HepG2 (cell line): ENCODE measurements at regions not wholly inside any gene's neighbourhood (a gene's known extent, or its start where the extent isn't known, plus 50 kb on each side); places are given as distances from the start of the nearest gene placed in this dataset.

ENCODE experiments used
- AKNA ChIP-seq: sonication (generic); formaldehyde crosslinking; IDR thresholded peaks from 2 replicates; pipeline ENCODE4 v1.4.0; 2020; ENCODE audit warnings: missing genetic modification reagents, borderline replicate concordance
- ATF7 ChIP-seq, 2 experiments: fragments of 450-650 bp in 1 of 2; sonication (generic) in 1 of 2; formaldehyde crosslinking in 1 of 2; IDR thresholded peaks; 2 replicates each; pipeline versions ENCODE4 v1.4.0 to v1.6.1; 2016 to 2020; ENCODE audit warnings: antibody characterized with exemption in 1 of 2, mild to moderate bottlenecking in 1 of 2, missing genetic modification reagents in 1 of 2
- BCL6 ChIP-seq: IDR thresholded peaks from 2 replicates; pipeline ENCODE4 v1.6.1; 2016; ENCODE audit warnings: missing genetic modification reagents, missing compliant biosample characterization
- HMGXB3 ChIP-seq: sonication (generic); formaldehyde crosslinking; IDR thresholded peaks from 2 replicates; pipeline ENCODE4 v1.4.0; 2020; ENCODE audit warnings: missing genetic modification reagents, borderline replicate concordance
- ISL2 ChIP-seq: sonication (generic); formaldehyde crosslinking; IDR thresholded peaks from 2 replicates; pipeline ENCODE4 v1.5.0; 2020; ENCODE audit warnings: missing genetic modification reagents
- JARID2 ChIP-seq: sonication (generic); formaldehyde crosslinking; IDR thresholded peaks from 2 replicates; pipeline ENCODE4 v1.8.1; 2023; ENCODE audit warnings: missing genetic modification reagents, inconsistent platforms; ENCODE audit not compliant: insufficient replicate concordance
- MYPOP ChIP-seq: sonication (generic); formaldehyde crosslinking; IDR thresholded peaks from 2 replicates; pipeline ENCODE4 v1.8.1; 2023; ENCODE audit warnings: mild to moderate bottlenecking, moderate library complexity, missing genetic modification reagents
- NFATC3 ChIP-seq: sonication (generic); formaldehyde crosslinking; IDR thresholded peaks from 2 replicates; pipeline ENCODE4 v1.5.1; 2020; ENCODE audit warnings: mild to moderate bottlenecking, missing genetic modification reagents
- PHF8 ChIP-seq: sonication (generic); formaldehyde crosslinking; IDR thresholded peaks from 2 replicates; pipeline ENCODE4 v1.5.0; 2020; ENCODE audit warnings: missing genetic modification reagents
- POLR2AphosphoS5 ChIP-seq: IDR thresholded peaks from 2 replicates; pipeline ENCODE4 v1.6.1; 2012; ENCODE audit warnings: low read depth, low read length
- SAP130 ChIP-seq: IDR thresholded peaks from 2 replicates; pipeline ENCODE4 v1.6.1; 2016; ENCODE audit warnings: low read depth
- SRY ChIP-seq: sonication (generic); formaldehyde crosslinking; IDR thresholded peaks from 2 replicates; pipeline ENCODE4 v1.8.0; 2022; ENCODE audit warnings: mild to moderate bottlenecking, missing genetic modification reagents
- ZBTB39 ChIP-seq: sonication (generic); formaldehyde crosslinking; IDR thresholded peaks from 2 replicates; pipeline ENCODE4 v1.5.0; 2020; ENCODE audit warnings: missing genetic modification reagents
- ZNF20 ChIP-seq: sonication (generic); formaldehyde crosslinking; IDR thresholded peaks from 2 replicates; pipeline ENCODE4 v1.4.0; 2020; ENCODE audit warnings: mild to moderate bottlenecking, moderate library complexity, missing genetic modification reagents
- ZNF598 ChIP-seq: sonication (generic); formaldehyde crosslinking; IDR thresholded peaks from 2 replicates; pipeline ENCODE4 v1.5.1; 2020; ENCODE audit warnings: mild to moderate bottlenecking, missing genetic modification reagents, borderline replicate concordance
- ZNF777 ChIP-seq: sonication (generic); formaldehyde crosslinking; IDR thresholded peaks from 2 replicates; pipeline ENCODE4 v1.4.0; 2020; ENCODE audit warnings: missing genetic modification reagents
- ZSCAN12 ChIP-seq: sonication (generic); formaldehyde crosslinking; IDR thresholded peaks from 2 replicates; pipeline ENCODE4 v1.9.0; 2021; ENCODE audit warnings: mild to moderate bottlenecking, missing genetic modification reagents

- TF ChIP-seq ATF7 (IDR thresholded peaks at IDR 0.05) (0 out of 2 replicates have a peak, but pooled peaks have one; percentile 22), ATF7 (CRISPR knock-in tag; IDR thresholded peaks at IDR 0.05) (peak; percentile 54; the same call in 1 of the 2 replicates), ZNF20 (CRISPR knock-in tag) (no peak), BCL6 (CRISPR knock-in tag) (0 out of 2 replicates have a peak, but pooled peaks have one; percentile 38), ZSCAN12 (CRISPR knock-in tag) (no peak), PHF8 (CRISPR knock-in tag) (peak; percentile 33; the same call in 1 of the 2 replicates), HMGXB3 (CRISPR knock-in tag) (no peak), AKNA (CRISPR knock-in tag) (no peak), SRY (no peak), ZNF777 (no peak), ZBTB39 (no peak), ISL2 (CRISPR knock-in tag) (no peak), POLR2AphosphoS5 (no peak), MYPOP (CRISPR knock-in tag) (no peak), NFATC3 (CRISPR knock-in tag) (no peak), ZNF598 (CRISPR knock-in tag) (no peak), JARID2 (CRISPR knock-in tag) (no peak), SAP130 (peak; percentile 75)
Measured at GRCh38 chr18:31232775-31233424, 70.2 kb upstream of the DSC1 start (continued).
